ENCODE measurements at regions not wholly inside any gene's neighbourhood (a gene's known extent, or its start where the extent isn't known, plus 50 kb on each side); places are given as distances from the start of the nearest gene placed in this dataset.

- no peak for DNase-seq
Measured at GRCh38 chr13:80591976-80592740, 251.2 kb upstream of the SPRY2 start.

- DNase-seq = no peak
Measured at GRCh38 chr13:80590551-80590950, 249.6 kb upstream of the SPRY2 start.

GRCh38 chr13:80586356-80586755 lies 245.4 kb upstream of the SPRY2 start:
- no peak for DNase-seq

- no peak for DNase-seq
Measured at GRCh38 chr13:80585531-80585930, 244.6 kb upstream of the SPRY2 start.

- no peak for DNase-seq
Measured at GRCh38 chr13:80584785-80585184, 243.9 kb upstream of the SPRY2 start.

GRCh38 chr13:80584306-80584705 lies 243.4 kb upstream of the SPRY2 start:
- no peak for DNase-seq

GRCh38 chr13:80577926-80578670 lies 237.2 kb upstream of the SPRY2 start:
- no peak for DNase-seq

- DNase-seq = no peak
Measured at GRCh38 chr13:80577285-80577684, 236.4 kb upstream of the SPRY2 start.

GRCh38 chr13:80574113-80574850 lies 233.4 kb upstream of the SPRY2 start:
- no peak for DNase-seq

GRCh38 chr13:80572923-80573316 lies 232.0 kb upstream of the SPRY2 start:
- DNase-seq = no peak

GRCh38 chr13:80572308-80572922 lies 231.5 kb upstream of the SPRY2 start:
- DNase-seq = no peak

GRCh38 chr13:80571346-80572307 lies 230.7 kb upstream of the SPRY2 start:
- no peak for DNase-seq

GRCh38 chr13:80563439-80563838 lies 222.5 kb upstream of the SPRY2 start:
- DNase-seq = no peak

GRCh38 chr13:80562433-80563156 lies 221.7 kb upstream of the SPRY2 start:
- DNase-seq = no peak

GRCh38 chr13:80560609-80561008 lies 219.7 kb upstream of the SPRY2 start:
- no peak for DNase-seq

- DNase-seq = no peak
Measured at GRCh38 chr13:80559944-80560343, 219.0 kb upstream of the SPRY2 start.

GRCh38 chr13:80558074-80558473 lies 217.1 kb upstream of the SPRY2 start:
- no peak for DNase-seq

- DNase-seq = no peak
Measured at GRCh38 chr13:80555796-80556678, 215.1 kb upstream of the SPRY2 start.

- no peak for DNase-seq
Measured at GRCh38 chr13:80552851-80553440, 212.0 kb upstream of the SPRY2 start.
